ENCODE measurements at regions not wholly inside any gene's neighbourhood (a gene's known extent, or its start where the extent isn't known, plus 50 kb on each side); places are given as distances from the start of the nearest gene placed in this dataset.
"Not testable (repeated sequence)": the region's sequence is repeated elsewhere in the genome, so short reads cannot be mapped to it uniquely, and the experiment has no call there.

DNA sequence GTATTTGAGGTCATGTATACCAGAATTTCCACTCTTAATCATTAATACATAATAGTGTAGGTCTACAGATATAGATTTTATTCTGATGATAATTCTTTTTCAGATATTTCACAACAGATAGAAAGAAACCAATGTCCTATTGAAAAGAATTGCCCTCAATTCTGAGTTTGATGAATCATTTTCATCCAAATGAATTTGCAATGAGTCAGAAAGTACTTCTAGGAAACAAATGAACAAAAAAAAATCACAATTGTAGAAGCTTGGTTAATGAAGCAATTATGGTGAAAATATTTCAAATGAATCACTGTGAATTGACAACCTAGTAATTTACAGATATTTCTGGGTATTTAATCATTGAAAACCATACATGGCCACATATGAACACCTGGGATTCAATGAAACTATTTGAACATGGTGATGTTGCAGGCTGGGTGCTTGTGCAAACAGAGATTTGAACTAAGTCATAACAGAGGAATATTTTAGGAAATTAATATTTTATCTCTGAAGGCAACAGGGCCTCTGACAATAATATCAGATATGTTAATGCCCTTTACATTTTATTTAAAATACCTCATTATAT is 360.9 kb downstream of the SLITRK5 start:
- Histone ChIP-seq H3K27me3 (no peaks in the 10 kb centered on the region), H3K4me3 (no peak overlapping the region), H3K27ac (no peak overlapping the region), H3K9me3 (no peaks in the 10 kb centered on the region), H3K36me3 (no peaks in the 10 kb centered on the region), H3K4me1 (no peaks in the 10 kb centered on the region)
- intact Hi-C loops (cut with DNase I), result no loop called here
- no peak for DNase-seq
- no peak for FAIRE-seq
- no peak for ATAC-seq
- TF ChIP-seq, protein P1, sequence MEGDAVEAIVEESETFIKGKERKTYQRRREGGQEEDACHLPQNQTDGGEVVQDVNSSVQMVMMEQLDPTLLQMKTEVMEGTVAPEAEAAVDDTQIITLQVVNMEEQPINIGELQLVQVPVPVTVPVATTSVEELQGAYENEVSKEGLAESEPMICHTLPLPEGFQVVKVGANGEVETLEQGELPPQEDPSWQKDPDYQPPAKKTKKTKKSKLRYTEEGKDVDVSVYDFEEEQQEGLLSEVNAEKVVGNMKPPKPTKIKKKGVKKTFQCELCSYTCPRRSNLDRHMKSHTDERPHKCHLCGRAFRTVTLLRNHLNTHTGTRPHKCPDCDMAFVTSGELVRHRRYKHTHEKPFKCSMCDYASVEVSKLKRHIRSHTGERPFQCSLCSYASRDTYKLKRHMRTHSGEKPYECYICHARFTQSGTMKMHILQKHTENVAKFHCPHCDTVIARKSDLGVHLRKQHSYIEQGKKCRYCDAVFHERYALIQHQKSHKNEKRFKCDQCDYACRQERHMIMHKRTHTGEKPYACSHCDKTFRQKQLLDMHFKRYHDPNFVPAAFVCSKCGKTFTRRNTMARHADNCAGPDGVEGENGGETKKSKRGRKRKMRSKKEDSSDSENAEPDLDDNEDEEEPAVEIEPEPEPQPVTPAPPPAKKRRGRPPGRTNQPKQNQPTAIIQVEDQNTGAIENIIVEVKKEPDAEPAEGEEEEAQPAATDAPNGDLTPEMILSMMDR (IDR thresholded peaks at IDR 0.05), result no peak

DNA sequence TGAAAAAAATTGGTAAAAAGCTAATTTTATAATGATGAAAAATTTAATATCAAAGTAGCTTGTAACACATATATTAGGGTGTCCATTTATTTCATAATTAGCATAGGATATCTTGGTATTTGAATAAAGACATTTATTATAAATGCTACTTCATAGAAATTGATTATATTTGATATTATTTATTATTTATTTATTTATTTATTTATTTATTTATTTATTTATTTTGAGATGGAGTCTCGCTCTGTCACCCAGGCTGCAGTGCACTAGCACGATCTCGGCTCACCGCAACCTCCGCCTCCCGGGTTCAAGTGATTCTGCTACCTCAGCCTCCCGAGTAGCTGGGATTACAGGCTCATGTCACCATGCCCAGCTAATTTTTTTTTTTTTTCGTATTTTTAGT is 365.0 kb downstream of the SLITRK5 start:
- intact Hi-C loops (cut with DNase I); H3K4me3 ChIP-seq; H3K4me1 ChIP-seq; H3K9me3 ChIP-seq; H3K36me3 ChIP-seq; DNase-seq; H3K27ac ChIP-seq; H3K27me3 ChIP-seq; ATAC-seq: not testable (repeated sequence)
- 72 to 80% methylated on average over 8 of the region's 8 CpGs for WGBS, 2 donors
- peak; percentile 47 for FAIRE-seq

DNA sequence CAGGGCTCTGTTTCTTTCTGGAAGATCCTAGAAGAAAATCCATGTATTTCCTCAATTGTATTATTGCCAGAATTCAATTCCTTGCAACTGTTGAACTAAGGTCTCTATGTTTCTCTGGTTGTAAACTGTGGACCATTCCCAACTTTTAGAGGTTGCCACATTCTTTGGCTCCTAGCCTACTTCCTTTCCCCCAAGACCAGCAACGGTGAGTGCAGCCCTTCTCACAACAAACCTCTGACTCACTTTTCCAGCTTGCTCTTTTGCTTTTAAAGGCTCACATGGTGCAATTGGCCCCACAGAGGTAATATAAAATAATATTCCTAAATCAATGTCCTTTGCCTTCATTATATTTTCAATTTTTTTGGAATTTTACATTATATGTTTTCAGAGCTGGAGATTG is 371.3 kb downstream of the SLITRK5 start:
- ATAC-seq (no peak), FAIRE-seq (no peak), DNase-seq (no peak)
- Histone ChIP-seq H3K4me1 (no peaks in the 10 kb centered on the region), H3K4me3 (no peak overlapping the region), H3K36me3 (no peaks in the 10 kb centered on the region), H3K9me3 (no peaks in the 10 kb centered on the region), H3K27ac (no peak overlapping the region), H3K27me3 (no peaks in the 10 kb centered on the region)
- WGBS, 2 donors, result 58% methylated on average over 1 of the region's 1 CpG
- intact Hi-C loops (cut with DNase I), result no loop called here
- TF ChIP-seq, protein P1 (IDR thresholded peaks at IDR 0.05), result no peak

DNA sequence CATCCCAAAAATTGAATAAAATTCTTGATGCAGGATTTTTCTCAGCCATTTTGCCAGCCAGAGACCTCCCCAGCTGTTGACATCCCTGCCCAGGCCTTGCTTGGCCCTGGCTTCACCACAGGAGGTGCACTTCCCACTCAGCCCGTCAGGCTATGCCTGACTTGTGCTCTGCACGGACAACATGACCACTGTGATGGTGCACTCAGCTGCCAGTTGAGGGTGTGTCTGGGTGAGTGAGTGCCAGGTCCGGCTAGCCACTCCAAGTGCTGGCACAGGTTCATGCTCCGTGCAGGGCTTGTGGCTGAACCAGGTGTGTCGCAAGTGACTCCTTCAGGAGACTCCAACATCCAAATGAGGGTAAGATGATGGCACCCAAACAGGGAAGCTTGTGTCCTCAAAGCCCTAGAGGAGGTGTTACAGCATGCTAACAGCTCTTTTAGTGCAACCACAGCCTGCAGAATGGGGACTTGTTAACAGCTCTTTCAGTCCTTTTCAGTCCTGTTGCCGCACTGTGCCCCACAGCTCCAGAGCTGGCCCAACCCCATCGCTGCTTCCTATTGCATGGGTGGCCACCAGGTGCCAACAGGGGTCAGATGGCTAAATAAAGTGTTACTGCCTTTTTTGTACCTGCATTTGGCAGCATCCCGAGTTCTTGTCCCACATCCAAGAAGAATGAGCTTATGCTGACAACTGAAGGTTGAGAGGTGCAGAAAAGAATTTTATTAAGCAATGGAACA is 380.7 kb downstream of the SLITRK5 start:
- ATAC-seq (no peak), DNase-seq (peak in 2 of 6 donors; percentile 5 to 39), FAIRE-seq (no peak)
- intact Hi-C loops (cut with DNase I), result no loop called here
- Histone ChIP-seq H3K4me1 (no peaks in the 10 kb centered on the region), H3K27me3 (no peaks in the 10 kb centered on the region), H3K27ac (no peak overlapping the region), H3K9me3 (peaks cover 0 to 5% (median 0%) of the 10 kb centered on the region in 4 donors), H3K4me3 (no peak overlapping the region), H3K36me3 (no peaks in the 10 kb centered on the region)
- TF ChIP-seq, protein P1 (IDR thresholded peaks at IDR 0.05), result no peak
- WGBS, 2 donors, result 67 to 80% methylated on average over 8 of the region's 8 CpGs

DNA sequence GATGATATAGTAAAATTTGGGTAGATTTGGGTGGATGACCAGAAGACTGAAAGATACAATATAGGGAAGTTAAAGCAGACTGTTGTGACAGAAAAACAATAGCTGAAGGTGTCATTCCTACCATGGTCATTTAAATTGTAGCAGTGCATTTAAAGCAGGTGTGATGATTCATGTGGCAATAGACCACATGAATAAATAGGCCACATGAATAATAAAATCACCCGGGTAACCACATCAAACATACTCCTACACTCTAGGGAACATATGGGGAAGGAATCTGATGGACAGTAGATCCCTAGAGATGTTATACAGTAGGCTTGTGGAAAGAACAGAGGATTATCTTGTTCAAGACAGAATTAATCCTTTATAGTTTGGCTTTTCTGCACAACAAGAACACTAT is 392.6 kb downstream of the SLITRK5 start:
- Histone ChIP-seq H3K27me3 (no peaks in the 10 kb centered on the region), H3K4me3 (no peak overlapping the region), H3K9me3 (no peaks in the 10 kb centered on the region), H3K27ac (no peak overlapping the region), H3K4me1 (no peaks in the 10 kb centered on the region), H3K36me3 (no peaks in the 10 kb centered on the region)
- WGBS, 2 donors, result 41 to 47% methylated on average over 1 of the region's 1 CpG
- no peak for ATAC-seq
- TF ChIP-seq, protein P1 (IDR thresholded peaks at IDR 0.05), result no peak
- no peak for DNase-seq
- no peak for FAIRE-seq
- intact Hi-C loops (cut with DNase I), result no loop called here
